GM21576 (cell line): ENCODE measurements at regions not wholly inside any gene's neighbourhood (a gene's known extent, or its start where the extent isn't known, plus 50 kb on each side); places are given as distances from the start of the nearest gene placed in this dataset.
"Not testable (repeated sequence)": the region's sequence is repeated elsewhere in the genome, so short reads cannot be mapped to it uniquely, and the experiment has no call there.

Experiments used
- ATAC-seq: cut with Tn5 transposase; IDR thresholded peaks from one replicate; pipeline ENCODE4 v1.9.1; 2021; ENCODE audit warnings: mild to moderate bottlenecking, moderate library complexity; ENCODE audit not compliant: unreplicated experiment

- no peak for ATAC-seq
Measured at GRCh38 chr6:26257272-26257671, 107.7 kb upstream of the BTN3A2 start.

- no peak for ATAC-seq
Measured at GRCh38 chr6:26258212-26258977, 106.6 kb upstream of the BTN3A2 start.

- no peak for ATAC-seq
Measured at GRCh38 chr6:26260110-26260637, 104.8 kb upstream of the BTN3A2 start.

- ATAC-seq = no peak
Measured at GRCh38 chr6:26260725-26261490, 104.1 kb upstream of the BTN3A2 start.

GRCh38 chr6:26264547-26264946, 100.5 kb upstream of the BTN3A2 start:
- no peak for ATAC-seq

- no peak for ATAC-seq
Measured at GRCh38 chr6:26267083-26267589, 97.9 kb upstream of the BTN3A2 start.

- ATAC-seq = no peak
Measured at GRCh38 chr6:26268659-26269402, 96.2 kb upstream of the BTN3A2 start.

- ATAC-seq = no peak
Measured at GRCh38 chr6:26269531-26270485, 95.2 kb upstream of the BTN3A2 start.

GRCh38 chr6:26270486-26270861, 94.5 kb upstream of the BTN3A2 start:
- no peak for ATAC-seq

GRCh38 chr6:26270903-26271667, 93.9 kb upstream of the BTN3A2 start:
- peak; percentile 27 for ATAC-seq

GRCh38 chr6:26271668-26272024, 93.4 kb upstream of the BTN3A2 start:
- ATAC-seq = no peak

- ATAC-seq = peak; percentile 24
Measured at GRCh38 chr6:26272171-26272637, 92.8 kb upstream of the BTN3A2 start.

- ATAC-seq = no peak
Measured at GRCh38 chr6:26273673-26274588, 91.1 kb upstream of the BTN3A2 start.

- no peak for ATAC-seq
Measured at GRCh38 chr6:26275663-26276062, 89.3 kb upstream of the BTN3A2 start.

- ATAC-seq = no peak
Measured at GRCh38 chr6:26276841-26277648, 88.0 kb upstream of the BTN3A2 start.

GRCh38 chr6:26278536-26278935, 86.5 kb upstream of the BTN3A2 start:
- no peak for ATAC-seq

GRCh38 chr6:26279371-26279770, 85.6 kb upstream of the BTN3A2 start:
- ATAC-seq = not testable (repeated sequence)
